ENCODE measurements at regions not wholly inside any gene's neighbourhood (a gene's known extent, or its start where the extent isn't known, plus 50 kb on each side); places are given as distances from the start of the nearest gene placed in this dataset.

DNA sequence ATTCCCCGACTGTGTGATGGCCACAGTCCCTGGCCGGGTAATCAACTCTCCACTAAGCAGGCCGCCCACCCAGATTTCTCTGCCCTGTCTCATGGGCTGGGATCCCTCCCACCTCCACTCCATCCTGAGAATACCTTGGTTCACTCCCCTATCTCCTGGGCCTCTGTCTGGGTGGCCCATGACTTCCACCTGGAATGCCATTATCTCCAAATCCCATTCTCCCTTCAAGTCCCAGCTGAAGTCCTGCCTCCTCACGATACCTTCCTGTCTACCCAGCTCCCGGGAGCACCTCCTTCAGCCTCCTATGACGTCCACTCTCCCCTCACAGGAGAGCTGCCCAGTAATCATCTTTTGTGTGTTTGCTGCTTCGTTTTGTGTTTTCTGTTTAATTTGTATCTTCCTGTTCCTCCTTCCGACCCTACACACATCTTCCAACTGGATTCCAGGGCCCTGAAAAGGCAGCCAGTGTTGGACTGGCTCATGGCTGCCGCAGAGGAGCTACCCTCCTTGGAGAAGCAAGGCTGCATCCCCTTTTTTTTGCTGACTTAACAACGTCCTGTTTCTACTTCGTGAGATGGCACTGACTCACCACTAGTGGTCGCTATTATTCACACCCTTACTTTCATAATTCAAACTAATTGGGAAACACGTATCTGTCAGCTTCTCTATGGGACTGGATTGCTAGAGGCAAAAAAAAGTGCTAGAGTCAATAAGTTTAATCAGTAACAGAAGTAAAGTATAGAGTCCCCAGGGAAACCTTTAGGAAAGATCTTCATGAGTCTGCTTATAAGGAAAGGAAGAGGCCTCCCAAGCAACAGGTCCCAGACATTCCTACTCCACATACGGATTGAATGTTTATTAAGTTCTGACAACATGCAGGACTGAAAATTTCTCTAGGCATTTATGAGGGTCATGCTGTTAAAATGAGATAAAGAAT is 171.9 kb upstream of the GATA6 start:
- no peak for TF ChIP-seq POLR2AphosphoS5 (IDR thresholded peaks at IDR 0.05; ENCODE audit: low read depth)
- TF ChIP-seq, protein P1, sequence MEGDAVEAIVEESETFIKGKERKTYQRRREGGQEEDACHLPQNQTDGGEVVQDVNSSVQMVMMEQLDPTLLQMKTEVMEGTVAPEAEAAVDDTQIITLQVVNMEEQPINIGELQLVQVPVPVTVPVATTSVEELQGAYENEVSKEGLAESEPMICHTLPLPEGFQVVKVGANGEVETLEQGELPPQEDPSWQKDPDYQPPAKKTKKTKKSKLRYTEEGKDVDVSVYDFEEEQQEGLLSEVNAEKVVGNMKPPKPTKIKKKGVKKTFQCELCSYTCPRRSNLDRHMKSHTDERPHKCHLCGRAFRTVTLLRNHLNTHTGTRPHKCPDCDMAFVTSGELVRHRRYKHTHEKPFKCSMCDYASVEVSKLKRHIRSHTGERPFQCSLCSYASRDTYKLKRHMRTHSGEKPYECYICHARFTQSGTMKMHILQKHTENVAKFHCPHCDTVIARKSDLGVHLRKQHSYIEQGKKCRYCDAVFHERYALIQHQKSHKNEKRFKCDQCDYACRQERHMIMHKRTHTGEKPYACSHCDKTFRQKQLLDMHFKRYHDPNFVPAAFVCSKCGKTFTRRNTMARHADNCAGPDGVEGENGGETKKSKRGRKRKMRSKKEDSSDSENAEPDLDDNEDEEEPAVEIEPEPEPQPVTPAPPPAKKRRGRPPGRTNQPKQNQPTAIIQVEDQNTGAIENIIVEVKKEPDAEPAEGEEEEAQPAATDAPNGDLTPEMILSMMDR (IDR thresholded peaks at IDR 0.05; ENCODE audit: insufficient read depth, low read length), result peak; percentile 99
- no peaks in the 10 kb centered on the region for H3K27me3 ChIP-seq (ENCODE audit: insufficient read depth, poor library complexity, severe bottlenecking)
- peak; percentile 29 to 69 for DNase-seq (ENCODE audit: low read depth in 1 of 2, low spot score in 1 of 2)
- H3K4me3 ChIP-seq (replicated peaks; ENCODE audit: insufficient read depth, low read length), result no peak overlapping the region
- H3K27ac ChIP-seq (replicated peaks), result no peak overlapping the region

DNA sequence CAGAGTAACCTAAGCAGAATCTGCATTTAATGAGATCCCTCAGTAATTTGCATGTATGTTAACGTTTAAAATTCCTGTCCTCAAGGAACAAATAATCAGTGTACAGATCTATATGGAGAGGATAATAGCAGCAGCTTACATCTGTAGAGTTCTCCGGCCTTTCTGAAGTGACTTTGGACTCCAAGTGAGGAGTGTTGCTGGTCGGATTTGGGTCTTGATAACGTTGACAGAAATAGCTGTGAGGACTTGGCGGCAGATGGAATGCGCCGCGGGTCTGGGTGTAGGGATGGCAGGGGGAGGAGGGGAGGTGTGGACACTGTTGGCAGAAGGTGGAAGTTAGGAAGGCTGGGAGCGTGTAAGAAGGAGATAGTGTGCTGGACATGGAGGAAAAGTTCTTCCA is 170.9 kb upstream of the GATA6 start:
- DNase-seq (ENCODE audit: low read depth in 1 of 2, low spot score in 1 of 2), result no peak
- Histone ChIP-seq H3K27me3 (ENCODE audit: insufficient read depth, poor library complexity, severe bottlenecking) (no peaks in the 10 kb centered on the region), H3K27ac (replicated peaks) (no peak overlapping the region), H3K4me3 (replicated peaks; ENCODE audit: insufficient read depth, low read length) (no peak overlapping the region)
- TF ChIP-seq POLR2AphosphoS5 (IDR thresholded peaks at IDR 0.05; ENCODE audit: low read depth) (no peak), GABPA (IDR thresholded peaks at IDR 0.05; ENCODE audit: low read depth) (no peak), SPI1 (IDR thresholded peaks at IDR 0.05; ENCODE audit: borderline replicate concordance, low read depth) (no peak)
- TF ChIP-seq, protein P2, sequence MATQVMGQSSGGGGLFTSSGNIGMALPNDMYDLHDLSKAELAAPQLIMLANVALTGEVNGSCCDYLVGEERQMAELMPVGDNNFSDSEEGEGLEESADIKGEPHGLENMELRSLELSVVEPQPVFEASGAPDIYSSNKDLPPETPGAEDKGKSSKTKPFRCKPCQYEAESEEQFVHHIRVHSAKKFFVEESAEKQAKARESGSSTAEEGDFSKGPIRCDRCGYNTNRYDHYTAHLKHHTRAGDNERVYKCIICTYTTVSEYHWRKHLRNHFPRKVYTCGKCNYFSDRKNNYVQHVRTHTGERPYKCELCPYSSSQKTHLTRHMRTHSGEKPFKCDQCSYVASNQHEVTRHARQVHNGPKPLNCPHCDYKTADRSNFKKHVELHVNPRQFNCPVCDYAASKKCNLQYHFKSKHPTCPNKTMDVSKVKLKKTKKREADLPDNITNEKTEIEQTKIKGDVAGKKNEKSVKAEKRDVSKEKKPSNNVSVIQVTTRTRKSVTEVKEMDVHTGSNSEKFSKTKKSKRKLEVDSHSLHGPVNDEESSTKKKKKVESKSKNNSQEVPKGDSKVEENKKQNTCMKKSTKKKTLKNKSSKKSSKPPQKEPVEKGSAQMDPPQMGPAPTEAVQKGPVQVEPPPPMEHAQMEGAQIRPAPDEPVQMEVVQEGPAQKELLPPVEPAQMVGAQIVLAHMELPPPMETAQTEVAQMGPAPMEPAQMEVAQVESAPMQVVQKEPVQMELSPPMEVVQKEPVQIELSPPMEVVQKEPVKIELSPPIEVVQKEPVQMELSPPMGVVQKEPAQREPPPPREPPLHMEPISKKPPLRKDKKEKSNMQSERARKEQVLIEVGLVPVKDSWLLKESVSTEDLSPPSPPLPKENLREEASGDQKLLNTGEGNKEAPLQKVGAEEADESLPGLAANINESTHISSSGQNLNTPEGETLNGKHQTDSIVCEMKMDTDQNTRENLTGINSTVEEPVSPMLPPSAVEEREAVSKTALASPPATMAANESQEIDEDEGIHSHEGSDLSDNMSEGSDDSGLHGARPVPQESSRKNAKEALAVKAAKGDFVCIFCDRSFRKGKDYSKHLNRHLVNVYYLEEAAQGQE (IDR thresholded peaks at IDR 0.05; ENCODE audit: insufficient replicate concordance, low read depth), result no peak
- TF ChIP-seq, protein P1 (IDR thresholded peaks at IDR 0.05; ENCODE audit: insufficient read depth, low read length), result no peak

DNA sequence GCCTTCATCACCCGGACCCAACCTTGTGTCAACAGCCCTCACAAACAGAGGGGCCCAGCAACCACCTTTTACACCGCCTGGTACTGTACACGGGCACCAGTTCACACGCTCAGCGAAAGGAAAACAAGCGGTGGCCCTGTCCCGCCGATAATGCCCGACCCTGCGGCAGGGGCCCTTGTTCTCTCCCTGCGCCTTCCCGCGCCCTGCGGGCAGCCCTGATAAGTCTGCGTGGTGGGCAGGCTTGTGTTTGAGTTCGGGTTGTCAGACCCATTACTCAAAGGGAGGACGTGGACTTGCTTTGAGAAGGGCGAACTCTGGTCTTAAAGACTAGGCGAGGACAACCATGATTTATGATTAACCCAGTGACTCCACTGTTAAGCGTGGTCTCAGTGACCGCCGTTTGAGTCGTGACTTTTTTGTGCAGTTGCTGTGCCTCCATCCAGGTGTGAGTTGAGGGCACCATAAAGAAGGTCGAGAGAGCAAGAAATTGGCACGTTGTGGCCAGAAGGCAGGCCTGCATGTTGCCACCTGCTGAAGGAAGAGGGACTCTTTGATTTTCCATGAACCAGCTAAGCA is 167.4 kb upstream of the GATA6 start:
- Histone ChIP-seq H3K27ac (replicated peaks) (no peak overlapping the region), H3K4me3 (replicated peaks; ENCODE audit: insufficient read depth, low read length) (no peak overlapping the region), H3K27me3 (ENCODE audit: insufficient read depth, poor library complexity, severe bottlenecking) (no peaks in the 10 kb centered on the region)
- TF ChIP-seq SPI1 (IDR thresholded peaks at IDR 0.05; ENCODE audit: borderline replicate concordance, low read depth) (no peak), POLR2AphosphoS5 (IDR thresholded peaks at IDR 0.05; ENCODE audit: low read depth) (no peak), GABPA (IDR thresholded peaks at IDR 0.05; ENCODE audit: low read depth) (no peak)
- TF ChIP-seq, protein P2 (IDR thresholded peaks at IDR 0.05; ENCODE audit: insufficient replicate concordance, low read depth), result no peak
- TF ChIP-seq, protein P1 (IDR thresholded peaks at IDR 0.05; ENCODE audit: insufficient read depth, low read length), result no peak
- no peak for DNase-seq (ENCODE audit: low read depth in 1 of 2, low spot score in 1 of 2)

All from HL-60 (cell line).